ENCODE measurements at regions not wholly inside any gene's neighbourhood (a gene's known extent, or its start where the extent isn't known, plus 50 kb on each side); places are given as distances from the start of the nearest gene placed in this dataset.
"Not testable (repeated sequence)": the region's sequence is repeated elsewhere in the genome, so short reads cannot be mapped to it uniquely, and the experiment has no call there.

GRCh38 chr12:58068706-58069105 lies 127.3 kb downstream of the ATP23 start:
- no peak for DNase-seq (ENCODE audit: low read depth in 4 of 4, low spot score in 3 of 4)

GRCh38 chr12:58069268-58069963 lies 128.0 kb downstream of the ATP23 start:
- DNase-seq (ENCODE audit: low read depth in 4 of 4, low spot score in 3 of 4) = peak in 2 of 4 donors; percentile 4 to 18

- DNase-seq (ENCODE audit: low read depth in 4 of 4, low spot score in 3 of 4) = no peak
These were observed 130.6 kb downstream of the ATP23 start for GRCh38 chr12:58071994-58072393.

- DNase-seq (ENCODE audit: low read depth in 4 of 4, low spot score in 3 of 4) = no peak
These were observed 132.9 kb downstream of the ATP23 start for GRCh38 chr12:58074259-58074658.

- DNase-seq (ENCODE audit: low read depth in 4 of 4, low spot score in 3 of 4) = no peak
These were observed 138.4 kb downstream of the ATP23 start for GRCh38 chr12:58079806-58080205.

GRCh38 chr12:58081488-58081887 lies 140.1 kb downstream of the ATP23 start:
- no peak for DNase-seq (ENCODE audit: low read depth in 4 of 4, low spot score in 3 of 4)

GRCh38 chr12:58082996-58083395 lies 141.6 kb downstream of the ATP23 start:
- no peak for DNase-seq (ENCODE audit: low read depth in 4 of 4, low spot score in 3 of 4)

GRCh38 chr12:58086006-58086405 lies 144.6 kb downstream of the ATP23 start:
- DNase-seq (ENCODE audit: low read depth in 4 of 4, low spot score in 3 of 4) = no peak

GRCh38 chr12:58086930-58087329 lies 145.6 kb downstream of the ATP23 start:
- no peak for DNase-seq (ENCODE audit: low read depth in 4 of 4, low spot score in 3 of 4)

GRCh38 chr12:58087423-58088127 lies 146.2 kb downstream of the ATP23 start:
- DNase-seq (ENCODE audit: low read depth in 4 of 4, low spot score in 3 of 4) = no peak

GRCh38 chr12:58089588-58089987 lies 148.2 kb downstream of the ATP23 start:
- no peak for DNase-seq (ENCODE audit: low read depth in 4 of 4, low spot score in 3 of 4)

- DNase-seq (ENCODE audit: low read depth in 4 of 4, low spot score in 3 of 4) = no peak
These were observed 149.3 kb downstream of the ATP23 start for GRCh38 chr12:58090685-58091084.

- no peak for DNase-seq (ENCODE audit: low read depth in 4 of 4, low spot score in 3 of 4)
These were observed 153.6 kb downstream of the ATP23 start for GRCh38 chr12:58095002-58095401.

GRCh38 chr12:58097741-58098140 lies 156.4 kb downstream of the ATP23 start:
- DNase-seq (ENCODE audit: low read depth in 4 of 4, low spot score in 3 of 4) = no peak

GRCh38 chr12:58099476-58099875 lies 158.1 kb downstream of the ATP23 start:
- DNase-seq (ENCODE audit: low read depth in 4 of 4, low spot score in 3 of 4) = no peak

GRCh38 chr12:58104351-58104755 lies 163.0 kb downstream of the ATP23 start:
- no peak for DNase-seq (ENCODE audit: low read depth in 4 of 4, low spot score in 3 of 4)

GRCh38 chr12:58105225-58106119 lies 164.1 kb downstream of the ATP23 start:
- no peak for DNase-seq (ENCODE audit: low read depth in 4 of 4, low spot score in 3 of 4)

- DNase-seq (ENCODE audit: low read depth in 4 of 4, low spot score in 3 of 4) = no peak
These were observed 164.8 kb downstream of the ATP23 start for GRCh38 chr12:58106195-58106594.

- no peak for DNase-seq (ENCODE audit: low read depth in 4 of 4, low spot score in 3 of 4)
These were observed 175.8 kb downstream of the ATP23 start for GRCh38 chr12:58117201-58117600.

GRCh38 chr12:58117667-58118066 lies 176.3 kb downstream of the ATP23 start:
- no peak for DNase-seq (ENCODE audit: low read depth in 4 of 4, low spot score in 3 of 4)

GRCh38 chr12:58125761-58126160 lies 184.4 kb downstream of the ATP23 start:
- DNase-seq (ENCODE audit: low read depth in 4 of 4, low spot score in 3 of 4) = not testable (repeated sequence)
